ENCODE measurements at regions not wholly inside any gene's neighbourhood (a gene's known extent, or its start where the extent isn't known, plus 50 kb on each side); places are given as distances from the start of the nearest gene placed in this dataset.

- TF ChIP-seq, protein P1, sequence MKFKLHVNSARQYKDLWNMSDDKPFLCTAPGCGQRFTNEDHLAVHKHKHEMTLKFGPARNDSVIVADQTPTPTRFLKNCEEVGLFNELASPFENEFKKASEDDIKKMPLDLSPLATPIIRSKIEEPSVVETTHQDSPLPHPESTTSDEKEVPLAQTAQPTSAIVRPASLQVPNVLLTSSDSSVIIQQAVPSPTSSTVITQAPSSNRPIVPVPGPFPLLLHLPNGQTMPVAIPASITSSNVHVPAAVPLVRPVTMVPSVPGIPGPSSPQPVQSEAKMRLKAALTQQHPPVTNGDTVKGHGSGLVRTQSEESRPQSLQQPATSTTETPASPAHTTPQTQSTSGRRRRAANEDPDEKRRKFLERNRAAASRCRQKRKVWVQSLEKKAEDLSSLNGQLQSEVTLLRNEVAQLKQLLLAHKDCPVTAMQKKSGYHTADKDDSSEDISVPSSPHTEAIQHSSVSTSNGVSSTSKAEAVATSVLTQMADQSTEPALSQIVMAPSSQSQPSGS (IDR thresholded peaks at IDR 0.05; ENCODE audit: low read length), result no peak
- TF ChIP-seq KDM5A (IDR thresholded peaks at IDR 0.05; ENCODE audit: low read length) (no peak), ASH2L (IDR thresholded peaks at IDR 0.05; ENCODE audit: low read length) (no peak), SRF (IDR thresholded peaks at IDR 0.05; ENCODE audit: low read depth, low read length) (no peak)
These were observed 204.6 kb upstream of the HEY2 start (continued) for GRCh38 chr6:125544819-125545218.

Measured in H1 (cell line).